HL-60 (cell line): ENCODE measurements at regions not wholly inside any gene's neighbourhood (a gene's known extent, or its start where the extent isn't known, plus 50 kb on each side); places are given as distances from the start of the nearest gene placed in this dataset.

Source experiments
- CTCF ChIP-seq: IDR thresholded peaks from one replicate; pipeline ENCODE4 v1.5.1; 2011; ENCODE audit warnings: low read length, control low read depth, inconsistent platforms; ENCODE audit not compliant: insufficient read depth
- GABPA ChIP-seq: IDR thresholded peaks from 2 replicates; pipeline ENCODE4 v1.6.1; 2012; ENCODE audit warnings: low read depth
- POLR2AphosphoS5 ChIP-seq: IDR thresholded peaks from 2 replicates; pipeline ENCODE4 v1.6.1; 2012; ENCODE audit warnings: low read depth
- REST ChIP-seq: IDR thresholded peaks from 2 replicates; pipeline ENCODE4 v1.6.1; 2012; ENCODE audit warnings: low read depth; ENCODE audit not compliant: insufficient replicate concordance

GRCh38 chr10:63675171-63675570 is 154.0 kb downstream of the REEP3 start:
- TF ChIP-seq CTCF (no peak), REST (no peak), POLR2AphosphoS5 (no peak), GABPA (no peak)
